ENCODE measurements at regions not wholly inside any gene's neighbourhood (a gene's known extent, or its start where the extent isn't known, plus 50 kb on each side); places are given as distances from the start of the nearest gene placed in this dataset.

- TF ChIP-seq CTCF (IDR thresholded peaks at IDR 0.05) (no peak), TAF1 (IDR thresholded peaks at IDR 0.05; ENCODE audit: borderline replicate concordance, low read depth, low read length) (no peak), JUND (IDR thresholded peaks at IDR 0.05) (no peak), ELF1 (IDR thresholded peaks at IDR 0.05) (no peak), YY1 (IDR thresholded peaks at IDR 0.05; ENCODE audit: low read depth) (no peak), REST (IDR thresholded peaks at IDR 0.05; ENCODE audit: low read depth, low read length) (no peak), EP300 (IDR thresholded peaks at IDR 0.05; ENCODE audit: borderline replicate concordance in 1 of 2, low read depth in 1 of 2, low read length in 1 of 2) (no peak), CHD2 (IDR thresholded peaks at IDR 0.05; ENCODE audit: low read length, partially characterized antibody) (no peak), RAD21 (IDR thresholded peaks at IDR 0.05; ENCODE audit: low read length) (no peak)
- TF ChIP-seq, protein P1, sequence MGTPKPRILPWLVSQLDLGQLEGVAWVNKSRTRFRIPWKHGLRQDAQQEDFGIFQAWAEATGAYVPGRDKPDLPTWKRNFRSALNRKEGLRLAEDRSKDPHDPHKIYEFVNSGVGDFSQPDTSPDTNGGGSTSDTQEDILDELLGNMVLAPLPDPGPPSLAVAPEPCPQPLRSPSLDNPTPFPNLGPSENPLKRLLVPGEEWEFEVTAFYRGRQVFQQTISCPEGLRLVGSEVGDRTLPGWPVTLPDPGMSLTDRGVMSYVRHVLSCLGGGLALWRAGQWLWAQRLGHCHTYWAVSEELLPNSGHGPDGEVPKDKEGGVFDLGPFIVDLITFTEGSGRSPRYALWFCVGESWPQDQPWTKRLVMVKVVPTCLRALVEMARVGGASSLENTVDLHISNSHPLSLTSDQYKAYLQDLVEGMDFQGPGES (IDR thresholded peaks at IDR 0.05; ENCODE audit: low read depth, low read length) = no peak
- TF ChIP-seq, protein P2, sequence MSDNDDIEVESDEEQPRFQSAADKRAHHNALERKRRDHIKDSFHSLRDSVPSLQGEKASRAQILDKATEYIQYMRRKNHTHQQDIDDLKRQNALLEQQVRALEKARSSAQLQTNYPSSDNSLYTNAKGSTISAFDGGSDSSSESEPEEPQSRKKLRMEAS (IDR thresholded peaks at IDR 0.05; ENCODE audit: low read depth) = no peak
Measured at GRCh38 chr10:62529396-62529795, 155.2 kb downstream of the ZNF365 start.

All from SK-N-SH (cell line).